ENCODE measurements at regions not wholly inside any gene's neighbourhood (a gene's known extent, or its start where the extent isn't known, plus 50 kb on each side); places are given as distances from the start of the nearest gene placed in this dataset.
A peak's percentile ranks its signal among the peaks of the same experiment; 100 is the strongest.

DNA sequence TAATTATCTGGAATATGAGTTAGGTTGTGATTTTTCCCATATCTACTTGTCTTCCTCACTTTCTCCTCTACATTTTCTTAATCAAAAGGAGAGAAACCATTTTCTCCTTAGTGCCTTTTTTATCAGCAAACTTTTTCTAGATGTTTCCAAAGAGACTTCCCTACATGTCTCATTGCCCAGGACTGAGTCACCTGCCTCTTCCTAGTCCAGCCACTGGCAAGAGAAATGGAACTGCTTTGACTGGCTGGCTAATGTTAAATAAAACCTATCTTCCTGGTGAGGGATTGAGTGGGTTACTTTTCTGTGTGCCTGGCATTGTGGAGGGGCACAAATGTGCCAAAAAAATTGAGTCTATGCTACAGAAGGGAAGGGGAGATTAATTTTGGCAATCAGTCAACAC is 52.1 kb upstream of the CD5L start:
- no peak for DNase-seq

DNA sequence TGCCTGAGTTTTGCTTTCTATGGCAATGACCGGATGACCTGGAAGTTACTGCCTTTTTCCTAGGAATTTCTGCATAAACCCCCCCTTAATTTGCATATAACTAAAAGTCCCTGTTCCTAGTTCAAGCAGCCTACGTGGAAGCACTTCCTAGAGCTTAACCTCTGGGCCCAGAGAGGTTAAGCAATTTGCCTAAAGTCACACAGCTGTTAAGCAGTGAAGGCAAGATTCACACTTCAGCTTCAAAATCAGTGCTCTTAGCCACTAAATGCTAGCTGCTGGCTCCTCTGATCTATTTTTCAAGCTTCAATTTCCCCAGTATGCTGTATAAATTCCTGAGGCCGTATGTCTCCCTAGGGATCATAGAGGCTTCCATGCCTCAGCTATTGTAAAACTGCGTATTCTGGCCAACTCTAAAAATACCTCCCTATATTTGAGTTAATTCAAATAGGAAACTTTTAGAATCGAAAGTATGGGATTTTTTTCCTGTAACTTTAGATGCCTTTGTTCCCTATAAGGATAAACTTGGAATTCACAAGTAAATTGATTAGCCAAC is 53.1 kb upstream of the CD5L start:
- peak; percentile 11 for DNase-seq

DNA sequence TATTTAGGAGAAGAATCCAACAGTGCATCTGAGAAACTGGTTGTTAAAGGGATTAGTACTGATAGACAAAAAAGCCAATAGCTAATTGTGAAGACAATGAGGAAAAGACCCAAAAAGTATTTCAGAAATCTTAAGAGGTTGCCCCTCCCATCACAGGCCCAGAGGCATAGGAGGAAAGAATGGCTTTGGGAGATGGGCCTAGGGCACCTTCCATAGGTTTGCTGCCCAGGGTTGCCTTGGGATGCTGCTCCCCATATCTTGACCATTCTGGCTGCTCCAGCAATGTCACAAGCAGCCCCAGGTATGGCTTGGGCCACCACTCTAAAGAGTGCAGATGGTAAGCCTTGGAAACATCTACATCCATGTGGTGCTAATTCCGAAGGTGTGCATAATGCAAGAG is 68.7 kb upstream of the CD5L start:
- DNase-seq = no peak

DNA sequence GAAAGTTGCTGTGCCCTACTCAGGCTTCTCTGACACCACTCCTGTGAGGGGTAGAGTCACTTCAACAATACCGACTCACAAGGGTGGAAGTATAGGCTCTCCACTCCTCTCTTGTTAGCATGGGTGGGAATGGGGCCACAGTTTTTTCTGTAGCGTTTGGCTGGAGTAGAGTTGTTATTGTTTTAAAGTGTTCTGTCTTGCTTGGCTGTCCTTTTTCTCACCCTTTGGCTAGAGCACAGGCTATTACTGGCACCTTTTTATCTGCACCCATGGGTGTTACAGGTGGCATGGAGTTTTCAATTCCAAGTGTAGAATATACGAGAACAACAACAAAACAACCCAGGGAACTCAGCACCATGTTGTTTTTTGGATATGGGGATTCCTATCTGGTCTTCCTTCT is 74.3 kb upstream of the CD5L start:
- no peak for DNase-seq

DNA sequence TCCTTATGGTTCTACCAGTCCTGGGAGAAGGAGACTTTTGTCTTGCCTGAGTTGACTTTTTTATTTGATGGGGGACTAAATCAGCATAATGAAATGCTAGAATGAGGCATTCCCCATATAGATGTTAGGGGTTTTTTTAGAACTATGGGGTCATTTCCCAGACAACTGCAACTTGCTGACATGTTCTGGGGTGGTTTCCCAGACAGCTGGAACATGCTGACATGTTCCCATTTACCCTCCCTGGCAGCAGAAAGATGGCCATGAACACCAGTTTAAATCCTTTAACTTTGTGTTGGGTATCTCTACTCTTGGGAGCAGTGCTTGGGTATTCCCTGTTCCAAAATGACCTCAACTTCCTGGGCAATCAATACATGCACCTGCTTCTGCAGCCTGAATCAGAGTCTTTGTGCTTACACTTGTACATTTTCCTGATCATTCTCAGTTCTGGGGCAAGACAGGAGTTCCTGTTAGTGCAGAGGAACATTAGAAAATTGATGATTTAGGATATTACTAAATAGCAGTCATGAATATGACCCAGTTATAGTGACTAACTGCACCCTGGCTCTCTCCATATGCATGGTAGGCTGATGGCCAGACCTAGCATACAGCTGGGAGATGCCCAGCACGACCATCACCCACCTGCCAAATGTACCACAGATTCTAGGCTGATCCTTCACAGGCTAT is 75.4 kb upstream of the CD5L start:
- DNase-seq = no peak

DNA sequence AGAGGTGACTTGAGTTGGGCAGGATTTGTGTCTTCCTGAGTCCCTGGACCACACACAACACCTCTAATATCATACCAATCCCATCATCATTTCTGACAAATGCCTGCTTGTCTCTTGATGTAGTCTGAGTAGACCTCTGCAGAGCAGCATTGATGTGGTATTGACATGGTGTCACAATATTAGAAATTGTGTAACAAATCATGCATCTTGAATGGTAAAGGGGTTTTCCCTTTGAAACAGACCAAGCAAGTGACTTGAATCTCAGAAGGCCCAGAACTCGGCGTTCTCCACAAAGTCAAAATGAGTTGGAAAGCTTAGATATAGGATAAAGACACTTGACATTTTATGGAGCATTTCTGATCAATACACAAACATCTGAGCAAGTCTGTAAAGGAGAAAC is 72.7 kb upstream of the KIRREL1 start:
- no peak for DNase-seq

DNA sequence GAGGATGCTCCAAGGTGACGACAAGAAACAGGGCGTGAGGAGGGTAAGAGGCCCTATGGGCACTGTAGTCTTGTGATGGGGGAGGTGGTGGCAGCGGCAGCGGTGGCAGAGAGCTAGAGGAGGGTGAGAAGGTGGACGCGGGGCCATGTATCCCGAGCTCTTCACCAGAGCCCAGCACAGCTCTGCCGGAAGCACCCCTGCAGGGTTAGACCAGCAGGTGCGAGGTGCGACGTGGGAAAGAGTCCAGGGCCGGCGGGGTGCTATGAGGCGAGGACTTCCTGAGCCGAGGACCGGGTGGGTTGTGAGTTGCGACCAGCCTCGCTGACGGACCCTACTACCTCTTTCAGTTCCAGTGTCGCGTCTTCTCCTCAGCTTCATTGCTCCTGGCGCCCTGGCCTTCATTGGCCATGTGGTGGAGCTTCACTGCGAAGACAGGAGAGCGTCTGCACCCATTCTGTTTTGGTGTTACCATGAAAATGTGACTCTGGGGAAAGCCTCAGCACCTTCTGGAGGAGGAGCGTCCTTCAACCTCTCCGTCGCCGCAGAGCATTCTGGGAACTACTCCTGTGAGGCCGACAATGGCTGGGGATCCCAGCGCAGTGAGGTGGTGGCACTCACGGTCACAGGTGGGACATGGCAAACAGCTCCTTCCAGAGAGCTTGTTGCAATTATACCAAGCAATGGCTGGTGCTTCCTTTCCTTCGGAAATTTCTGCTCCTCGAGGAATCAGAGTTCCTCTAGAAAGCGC is 67.9 kb upstream of the KIRREL1 start:
- DNase-seq = no peak

DNA sequence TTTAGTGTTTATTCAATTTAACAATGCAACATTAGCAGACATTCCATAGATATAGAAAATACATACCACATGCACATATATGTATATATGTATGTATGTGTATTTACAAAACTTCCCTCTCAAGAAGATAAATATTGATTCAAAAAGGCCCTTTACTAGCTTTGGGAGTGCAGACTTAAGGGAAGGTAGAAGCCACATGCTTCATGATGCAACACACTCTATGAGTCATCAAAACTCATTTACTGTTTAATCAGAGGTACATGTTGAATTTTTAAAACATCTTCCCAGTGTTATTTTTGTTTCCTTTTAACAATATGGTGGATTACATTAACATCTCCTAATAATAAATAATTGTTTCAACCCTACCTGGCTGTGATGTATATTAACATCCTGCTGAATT is 61.4 kb upstream of the KIRREL1 start:
- DNase-seq = peak; percentile 22

DNA sequence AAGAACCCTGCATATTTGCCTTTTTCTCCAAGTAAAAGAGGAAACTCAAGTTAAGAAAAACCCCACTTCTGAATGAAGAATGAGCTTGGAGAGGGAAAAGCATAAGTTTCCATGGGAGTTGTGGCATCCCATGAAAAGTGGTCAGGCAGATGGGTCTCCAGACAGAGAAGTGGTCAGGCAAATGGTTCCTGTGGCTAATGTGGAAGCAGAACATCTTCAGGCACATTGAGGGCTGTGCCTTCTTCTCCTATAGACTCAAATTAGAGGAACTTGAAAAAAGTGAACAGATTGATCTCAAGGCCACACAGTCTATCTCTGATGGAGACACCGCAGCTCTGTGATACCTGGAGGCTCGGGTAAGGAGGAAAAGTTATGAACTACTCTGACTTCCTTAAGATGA is 55.7 kb upstream of the KIRREL1 start:
- no peak for DNase-seq

DNA sequence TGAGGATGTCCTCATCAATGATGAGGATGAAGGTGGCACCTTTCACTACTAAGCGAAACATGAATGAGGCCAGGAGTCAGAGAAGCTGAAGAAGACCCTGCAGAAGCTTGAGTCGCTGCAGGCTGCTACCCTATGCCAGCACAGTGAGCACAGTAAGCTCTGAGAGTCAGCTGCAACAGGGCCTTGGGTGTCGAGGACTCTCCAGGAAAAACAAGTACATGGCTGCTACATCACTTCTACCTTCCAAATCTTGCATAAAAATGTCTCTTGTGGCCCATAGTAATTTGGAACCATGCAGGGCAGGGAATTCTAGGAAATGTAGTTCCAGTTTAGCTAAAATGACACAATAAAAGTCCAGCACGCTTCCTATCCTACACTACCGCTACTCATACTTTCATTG is 51.5 kb upstream of the KIRREL1 start:
- no peak for DNase-seq

All from fibroblast of skin of right quadriceps (primary cell).